ENCODE measurements at regions not wholly inside any gene's neighbourhood (a gene's known extent, or its start where the extent isn't known, plus 50 kb on each side); places are given as distances from the start of the nearest gene placed in this dataset.

GRCh38 chr12:90064852-90065801, 356.5 kb upstream of the ATP2B1 start:
- DNase-seq (no peak), ATAC-seq (no peak)
- intact Hi-C loops (cut with micrococcal nuclease): no loop called here

GRCh38 chr12:90062799-90063198, 354.2 kb upstream of the ATP2B1 start:
- H3K27ac ChIP-seq (ENCODE audit: low read depth, low read length): no peak overlapping the region
- Mint-ChIP-seq H3K27ac (no peak overlapping the region), H3K4me3 (no peak overlapping the region), H3K9me3 (no peaks in the 10 kb centered on the region), H3K4me1 (no peaks in the 10 kb centered on the region), H3K36me3 (no peaks in the 10 kb centered on the region), H3K27me3 (no peaks in the 10 kb centered on the region)
- no peaks in the 10 kb centered on the region for H3K9me3 ChIP-seq (ENCODE audit: control insufficient read depth in 2 of 3, low read length in 3 of 3)
- POLR2A ChIA-PET: no interaction called here
- intact Hi-C loops (cut with micrococcal nuclease): no loop called here
- CTCF ChIA-PET: no interaction called here
- H3K4me1 ChIP-seq (ENCODE audit: control insufficient read depth in 2 of 2, insufficient read depth in 2 of 2, low read length in 2 of 2): no peaks in the 10 kb centered on the region
- no peaks in the 10 kb centered on the region for H3K36me3 ChIP-seq (ENCODE audit: control insufficient read depth in 2 of 3, insufficient read depth in 3 of 3, low read length in 3 of 3)
- no peak for DNase-seq
- H3K4me3 ChIP-seq (ENCODE audit: low read length): no peak overlapping the region
- ATAC-seq: no peak
- H3K27me3 ChIP-seq (ENCODE audit: control insufficient read depth in 2 of 2, insufficient read depth in 2 of 2, low read length in 2 of 2): no peaks in the 10 kb centered on the region

More at GRCh38 chr12:90064852-90065801, 356.5 kb upstream of the ATP2B1 start:
- H3K4me1 ChIP-seq (ENCODE audit: control insufficient read depth in 2 of 2, insufficient read depth in 2 of 2, low read length in 2 of 2): no peaks in the 10 kb centered on the region
- Mint-ChIP-seq H3K9me3 (no peaks in the 10 kb centered on the region), H3K4me3 (no peak overlapping the region), H3K36me3 (no peaks in the 10 kb centered on the region), H3K27me3 (peaks cover 0 to 4% (median 1%) of the 10 kb centered on the region in 5 donors), H3K4me1 (no peaks in the 10 kb centered on the region), H3K27ac (no peak overlapping the region)
- H3K27ac ChIP-seq (ENCODE audit: low read depth, low read length): no peak overlapping the region
- no peaks in the 10 kb centered on the region for H3K36me3 ChIP-seq (ENCODE audit: control insufficient read depth in 2 of 3, insufficient read depth in 3 of 3, low read length in 3 of 3)
- no peaks in the 10 kb centered on the region for H3K9me3 ChIP-seq (ENCODE audit: control insufficient read depth in 2 of 3, low read length in 3 of 3)
- no peak overlapping the region for H3K4me3 ChIP-seq (ENCODE audit: low read length)
- CTCF ChIA-PET: no interaction called here
- no peaks in the 10 kb centered on the region for H3K27me3 ChIP-seq (ENCODE audit: control insufficient read depth in 2 of 2, insufficient read depth in 2 of 2, low read length in 2 of 2)
- POLR2A ChIA-PET: no interaction called here

- no peaks in the 10 kb centered on the region for H3K27me3 Mint-ChIP-seq
- H3K4me1 Mint-ChIP-seq: no peaks in the 10 kb centered on the region
- intact Hi-C loops (cut with micrococcal nuclease): no loop called here
- no peaks in the 10 kb centered on the region for H3K9me3 Mint-ChIP-seq
- ChIA-PET POLR2A (no interaction called here), CTCF (no interaction called here)
- Histone ChIP-seq H3K4me3 (ENCODE audit: low read length) (no peak overlapping the region), H3K9me3 (ENCODE audit: control insufficient read depth in 2 of 3, low read length in 3 of 3) (no peaks in the 10 kb centered on the region), H3K27ac (ENCODE audit: low read depth, low read length) (no peak overlapping the region), H3K27me3 (ENCODE audit: control insufficient read depth in 2 of 2, insufficient read depth in 2 of 2, low read length in 2 of 2) (no peaks in the 10 kb centered on the region), H3K36me3 (ENCODE audit: control insufficient read depth in 2 of 3, insufficient read depth in 3 of 3, low read length in 3 of 3) (no peaks in the 10 kb centered on the region), H3K4me1 (ENCODE audit: control insufficient read depth in 2 of 2, insufficient read depth in 2 of 2, low read length in 2 of 2) (no peaks in the 10 kb centered on the region)
- DNase-seq: no peak
- H3K36me3 Mint-ChIP-seq: no peaks in the 10 kb centered on the region
- no peak overlapping the region for H3K4me3 Mint-ChIP-seq
- ATAC-seq: no peak
- no peak overlapping the region for H3K27ac Mint-ChIP-seq
These were observed 353.2 kb upstream of the ATP2B1 start for GRCh38 chr12:90061809-90062208.

GRCh38 chr12:90060031-90060430, 351.4 kb upstream of the ATP2B1 start:
- no peak overlapping the region for H3K27ac Mint-ChIP-seq
- Histone ChIP-seq H3K27me3 (ENCODE audit: control insufficient read depth in 2 of 2, insufficient read depth in 2 of 2, low read length in 2 of 2) (no peaks in the 10 kb centered on the region), H3K27ac (ENCODE audit: low read depth, low read length) (no peak overlapping the region), H3K36me3 (ENCODE audit: control insufficient read depth in 2 of 3, insufficient read depth in 3 of 3, low read length in 3 of 3) (no peaks in the 10 kb centered on the region), H3K9me3 (ENCODE audit: control insufficient read depth in 2 of 3, low read length in 3 of 3) (no peaks in the 10 kb centered on the region), H3K4me1 (ENCODE audit: control insufficient read depth in 2 of 2, insufficient read depth in 2 of 2, low read length in 2 of 2) (no peaks in the 10 kb centered on the region), H3K4me3 (ENCODE audit: low read length) (no peak overlapping the region)
- no peaks in the 10 kb centered on the region for H3K36me3 Mint-ChIP-seq
- intact Hi-C loops (cut with micrococcal nuclease): no loop called here
- no peaks in the 10 kb centered on the region for H3K27me3 Mint-ChIP-seq
- ATAC-seq (no peak), DNase-seq (no peak)
- CTCF ChIA-PET: interaction anchor here (0.8 kb wide), 1 partner anchor 512 kb away, joined by 3 read pairs; no protein-coding TSS in a partner anchor
- no peaks in the 10 kb centered on the region for H3K4me1 Mint-ChIP-seq
- H3K4me3 Mint-ChIP-seq: no peak overlapping the region
- POLR2A ChIA-PET: interaction anchor here (0.5 kb wide), 1 partner anchor 364 kb away, joined by 3 read pairs; no protein-coding TSS in a partner anchor
- peaks cover 0 to 3% (median 0%) of the 10 kb centered on the region in 11 donors for H3K9me3 Mint-ChIP-seq

- no peak for ATAC-seq
- ChIA-PET CTCF (no interaction called here), POLR2A (no interaction called here)
- Mint-ChIP-seq H3K4me3 (no peak overlapping the region), H3K9me3 (peaks cover 0 to 3% (median 0%) of the 10 kb centered on the region in 11 donors), H3K27me3 (no peaks in the 10 kb centered on the region), H3K36me3 (no peaks in the 10 kb centered on the region), H3K4me1 (no peaks in the 10 kb centered on the region), H3K27ac (no peak overlapping the region)
- no peaks in the 10 kb centered on the region for H3K4me1 ChIP-seq (ENCODE audit: control insufficient read depth in 2 of 2, insufficient read depth in 2 of 2, low read length in 2 of 2)
- H3K27ac ChIP-seq (ENCODE audit: low read depth, low read length): no peak overlapping the region
- no peaks in the 10 kb centered on the region for H3K36me3 ChIP-seq (ENCODE audit: control insufficient read depth in 2 of 3, insufficient read depth in 3 of 3, low read length in 3 of 3)
- no peak for DNase-seq
- intact Hi-C loops (cut with micrococcal nuclease): no loop called here
- H3K27me3 ChIP-seq (ENCODE audit: control insufficient read depth in 2 of 2, insufficient read depth in 2 of 2, low read length in 2 of 2): no peaks in the 10 kb centered on the region
- no peaks in the 10 kb centered on the region for H3K9me3 ChIP-seq (ENCODE audit: control insufficient read depth in 2 of 3, low read length in 3 of 3)
- no peak overlapping the region for H3K4me3 ChIP-seq (ENCODE audit: low read length)
These were observed 350.1 kb upstream of the ATP2B1 start for GRCh38 chr12:90058704-90059103.

GRCh38 chr12:90055071-90055470, 346.4 kb upstream of the ATP2B1 start:
- no peak for ATAC-seq
- Histone ChIP-seq H3K4me3 (ENCODE audit: low read length) (no peak overlapping the region), H3K36me3 (ENCODE audit: control insufficient read depth in 2 of 3, insufficient read depth in 3 of 3, low read length in 3 of 3) (no peaks in the 10 kb centered on the region), H3K27ac (ENCODE audit: low read depth, low read length) (no peak overlapping the region), H3K4me1 (ENCODE audit: control insufficient read depth in 2 of 2, insufficient read depth in 2 of 2, low read length in 2 of 2) (no peaks in the 10 kb centered on the region), H3K27me3 (ENCODE audit: control insufficient read depth in 2 of 2, insufficient read depth in 2 of 2, low read length in 2 of 2) (no peaks in the 10 kb centered on the region), H3K9me3 (ENCODE audit: control insufficient read depth in 2 of 3, low read length in 3 of 3) (no peaks in the 10 kb centered on the region)
- H3K4me1 Mint-ChIP-seq: no peaks in the 10 kb centered on the region
- no peak overlapping the region for H3K4me3 Mint-ChIP-seq
- H3K27me3 Mint-ChIP-seq: no peaks in the 10 kb centered on the region
- intact Hi-C loops (cut with micrococcal nuclease): no loop called here
- CTCF ChIA-PET: no interaction called here
- H3K9me3 Mint-ChIP-seq: peaks cover 0 to 5% (median 0%) of the 10 kb centered on the region in 11 donors
- no peak for DNase-seq
- H3K36me3 Mint-ChIP-seq: no peaks in the 10 kb centered on the region
- POLR2A ChIA-PET: no interaction called here
- H3K27ac Mint-ChIP-seq: no peak overlapping the region

- Mint-ChIP-seq H3K4me3 (no peak overlapping the region), H3K27me3 (no peaks in the 10 kb centered on the region), H3K27ac (no peak overlapping the region), H3K36me3 (no peaks in the 10 kb centered on the region), H3K4me1 (peaks cover 0 to 2% (median 0%) of the 10 kb centered on the region in 7 donors), H3K9me3 (peaks cover 0 to 9% (median 0%) of the 10 kb centered on the region in 11 donors)
- ATAC-seq (no peak), DNase-seq (no peak)
- ChIA-PET CTCF (no interaction called here), POLR2A (no interaction called here)
- H3K4me1 ChIP-seq (ENCODE audit: control insufficient read depth in 2 of 2, insufficient read depth in 2 of 2, low read length in 2 of 2): no peaks in the 10 kb centered on the region
- H3K27ac ChIP-seq (ENCODE audit: low read depth, low read length): no peak overlapping the region
- H3K9me3 ChIP-seq (ENCODE audit: control insufficient read depth in 2 of 3, low read length in 3 of 3): no peaks in the 10 kb centered on the region
- no peaks in the 10 kb centered on the region for H3K27me3 ChIP-seq (ENCODE audit: control insufficient read depth in 2 of 2, insufficient read depth in 2 of 2, low read length in 2 of 2)
- intact Hi-C loops (cut with micrococcal nuclease): no loop called here
- H3K4me3 ChIP-seq (ENCODE audit: low read length): no peak overlapping the region
- H3K36me3 ChIP-seq (ENCODE audit: control insufficient read depth in 2 of 3, insufficient read depth in 3 of 3, low read length in 3 of 3): no peaks in the 10 kb centered on the region
These were observed 340.3 kb upstream of the ATP2B1 start for GRCh38 chr12:90048918-90049317.

All from naive thymus-derived CD4-positive, alpha-beta T cell (primary cell).